Esophagus squamous epithelium (tissue), 4 donors: ENCODE measurements at regions not wholly inside any gene's neighbourhood (a gene's known extent, or its start where the extent isn't known, plus 50 kb on each side); places are given as distances from the start of the nearest gene placed in this dataset.

ENCODE experiments used
- POLR2A ChIP-seq, 4 donors: fragments of 450-650 bp; IDR thresholded peaks; one replicate each; pipeline ENCODE4 v1.6.1; 2017; ENCODE audit warnings: antibody characterized with exemption in 4 of 4, mild to moderate bottlenecking in 4 of 4, moderate library complexity in 3 of 4
- TF ChIP-seq, protein P1 (sequence below), 6 experiments: fragments of 450-650 bp in 4 of 6; fragments of 200-600 bp in 2 of 6; sonication (generic) in 2 of 6; IDR thresholded peaks; one replicate each; pipeline ENCODE4 v1.5.1; 2016 to 2019; ENCODE audit warnings: antibody characterized with exemption in 6 of 6, mild to moderate bottlenecking in 4 of 6, moderate library complexity in 4 of 6

DNA sequence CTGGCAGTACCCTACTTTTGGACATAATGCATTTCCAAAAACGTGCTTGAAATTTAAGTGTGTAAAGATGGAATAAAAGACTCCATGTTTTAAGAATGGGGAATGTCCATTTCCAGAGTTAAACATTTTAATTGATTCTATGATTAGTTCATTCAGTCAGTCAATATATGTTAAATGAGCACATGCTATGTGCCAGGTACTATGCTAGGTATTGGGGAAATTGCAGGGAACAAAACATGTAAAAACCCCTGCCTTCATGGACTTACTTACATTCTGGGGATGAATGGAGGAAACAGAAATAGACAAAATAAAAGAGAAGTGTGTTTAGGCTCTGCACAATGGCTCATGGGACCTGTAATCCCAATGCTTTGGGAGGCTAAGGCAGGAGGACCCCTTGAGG lies 288.6 kb downstream of the MTX2 start:
- TF ChIP-seq, protein P1, sequence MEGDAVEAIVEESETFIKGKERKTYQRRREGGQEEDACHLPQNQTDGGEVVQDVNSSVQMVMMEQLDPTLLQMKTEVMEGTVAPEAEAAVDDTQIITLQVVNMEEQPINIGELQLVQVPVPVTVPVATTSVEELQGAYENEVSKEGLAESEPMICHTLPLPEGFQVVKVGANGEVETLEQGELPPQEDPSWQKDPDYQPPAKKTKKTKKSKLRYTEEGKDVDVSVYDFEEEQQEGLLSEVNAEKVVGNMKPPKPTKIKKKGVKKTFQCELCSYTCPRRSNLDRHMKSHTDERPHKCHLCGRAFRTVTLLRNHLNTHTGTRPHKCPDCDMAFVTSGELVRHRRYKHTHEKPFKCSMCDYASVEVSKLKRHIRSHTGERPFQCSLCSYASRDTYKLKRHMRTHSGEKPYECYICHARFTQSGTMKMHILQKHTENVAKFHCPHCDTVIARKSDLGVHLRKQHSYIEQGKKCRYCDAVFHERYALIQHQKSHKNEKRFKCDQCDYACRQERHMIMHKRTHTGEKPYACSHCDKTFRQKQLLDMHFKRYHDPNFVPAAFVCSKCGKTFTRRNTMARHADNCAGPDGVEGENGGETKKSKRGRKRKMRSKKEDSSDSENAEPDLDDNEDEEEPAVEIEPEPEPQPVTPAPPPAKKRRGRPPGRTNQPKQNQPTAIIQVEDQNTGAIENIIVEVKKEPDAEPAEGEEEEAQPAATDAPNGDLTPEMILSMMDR (IDR thresholded peaks at IDR 0.05) = no peak
- no peak for TF ChIP-seq POLR2A (IDR thresholded peaks at IDR 0.05)
